ENCODE measurements at regions not wholly inside any gene's neighbourhood (a gene's known extent, or its start where the extent isn't known, plus 50 kb on each side); places are given as distances from the start of the nearest gene placed in this dataset.
"Not testable (repeated sequence)": the region's sequence is repeated elsewhere in the genome, so short reads cannot be mapped to it uniquely, and the experiment has no call there.

DNA sequence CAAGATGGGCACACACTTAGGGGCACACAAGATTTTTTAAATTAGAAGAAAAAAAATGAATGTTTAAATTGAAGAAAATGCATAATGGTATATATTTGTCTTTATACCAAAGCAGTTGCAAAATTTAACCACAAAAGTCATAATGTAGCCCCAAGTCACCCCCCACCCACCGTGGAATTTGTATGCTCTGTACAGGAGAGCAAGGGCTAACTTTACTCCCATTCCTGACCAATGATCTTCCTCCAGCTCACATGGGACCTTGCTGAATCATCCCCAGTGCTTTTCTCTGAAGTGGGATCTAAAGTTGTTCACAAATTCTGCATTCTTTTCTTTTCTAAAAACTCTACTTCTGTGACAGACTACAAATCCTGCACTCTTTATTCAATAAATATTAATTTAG, 597.0 kb downstream of the UQCRFS1 start:
- Histone ChIP-seq H3K36me3 (no peaks in the 10 kb centered on the region), H3K4me3 (no peak overlapping the region), H3K27me3 (no peaks in the 10 kb centered on the region), H3K27ac (no peak overlapping the region), H3K4me1 (no peaks in the 10 kb centered on the region), H3K9me3 (peaks cover 17 to 47% of the 10 kb centered on the region in 2 donors)
- TF ChIP-seq POLR2A (IDR thresholded peaks at IDR 0.05): no peak
- TF ChIP-seq, protein P1, sequence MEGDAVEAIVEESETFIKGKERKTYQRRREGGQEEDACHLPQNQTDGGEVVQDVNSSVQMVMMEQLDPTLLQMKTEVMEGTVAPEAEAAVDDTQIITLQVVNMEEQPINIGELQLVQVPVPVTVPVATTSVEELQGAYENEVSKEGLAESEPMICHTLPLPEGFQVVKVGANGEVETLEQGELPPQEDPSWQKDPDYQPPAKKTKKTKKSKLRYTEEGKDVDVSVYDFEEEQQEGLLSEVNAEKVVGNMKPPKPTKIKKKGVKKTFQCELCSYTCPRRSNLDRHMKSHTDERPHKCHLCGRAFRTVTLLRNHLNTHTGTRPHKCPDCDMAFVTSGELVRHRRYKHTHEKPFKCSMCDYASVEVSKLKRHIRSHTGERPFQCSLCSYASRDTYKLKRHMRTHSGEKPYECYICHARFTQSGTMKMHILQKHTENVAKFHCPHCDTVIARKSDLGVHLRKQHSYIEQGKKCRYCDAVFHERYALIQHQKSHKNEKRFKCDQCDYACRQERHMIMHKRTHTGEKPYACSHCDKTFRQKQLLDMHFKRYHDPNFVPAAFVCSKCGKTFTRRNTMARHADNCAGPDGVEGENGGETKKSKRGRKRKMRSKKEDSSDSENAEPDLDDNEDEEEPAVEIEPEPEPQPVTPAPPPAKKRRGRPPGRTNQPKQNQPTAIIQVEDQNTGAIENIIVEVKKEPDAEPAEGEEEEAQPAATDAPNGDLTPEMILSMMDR (IDR thresholded peaks at IDR 0.05): no peak
- TF ChIP-seq POLR2AphosphoS5 (IDR thresholded peaks at IDR 0.05): no peak
- intact Hi-C loops (cut with DNase I; ENCODE audit: low total_unique reads): no loop called here
- DNase-seq (ENCODE audit: low spot score in 2 of 2): no peak

DNA sequence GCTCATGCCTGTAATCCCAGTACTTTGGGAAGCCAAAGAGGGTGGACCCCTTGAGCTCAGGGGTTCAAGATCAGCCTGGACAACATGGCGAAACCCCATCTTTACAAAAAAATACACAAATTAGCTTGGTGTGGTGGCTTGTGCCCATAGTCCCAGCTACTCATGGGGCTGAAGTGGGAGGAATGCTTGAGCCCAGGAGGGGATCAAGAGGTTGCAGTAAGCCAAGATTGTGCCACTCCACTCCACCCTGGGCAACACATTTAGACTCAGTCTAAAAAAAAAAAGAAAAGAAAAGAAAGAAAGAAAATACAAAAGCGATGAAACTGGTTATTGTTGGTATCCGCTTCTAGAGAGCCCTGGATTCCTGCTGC, 597.4 kb downstream of the UQCRFS1 start:
- peaks cover 17 to 47% of the 10 kb centered on the region in 2 donors for H3K9me3 ChIP-seq
- no peak overlapping the region for H3K4me3 ChIP-seq
- no peak for DNase-seq (ENCODE audit: low spot score in 2 of 2)
- intact Hi-C loops (cut with DNase I; ENCODE audit: low total_unique reads): no loop called here
- H3K36me3 ChIP-seq: no peaks in the 10 kb centered on the region
- no peaks in the 10 kb centered on the region for H3K27me3 ChIP-seq
- no peak overlapping the region for H3K27ac ChIP-seq
- TF ChIP-seq POLR2A (IDR thresholded peaks at IDR 0.05): no peak
- H3K4me1 ChIP-seq: no peaks in the 10 kb centered on the region

DNA sequence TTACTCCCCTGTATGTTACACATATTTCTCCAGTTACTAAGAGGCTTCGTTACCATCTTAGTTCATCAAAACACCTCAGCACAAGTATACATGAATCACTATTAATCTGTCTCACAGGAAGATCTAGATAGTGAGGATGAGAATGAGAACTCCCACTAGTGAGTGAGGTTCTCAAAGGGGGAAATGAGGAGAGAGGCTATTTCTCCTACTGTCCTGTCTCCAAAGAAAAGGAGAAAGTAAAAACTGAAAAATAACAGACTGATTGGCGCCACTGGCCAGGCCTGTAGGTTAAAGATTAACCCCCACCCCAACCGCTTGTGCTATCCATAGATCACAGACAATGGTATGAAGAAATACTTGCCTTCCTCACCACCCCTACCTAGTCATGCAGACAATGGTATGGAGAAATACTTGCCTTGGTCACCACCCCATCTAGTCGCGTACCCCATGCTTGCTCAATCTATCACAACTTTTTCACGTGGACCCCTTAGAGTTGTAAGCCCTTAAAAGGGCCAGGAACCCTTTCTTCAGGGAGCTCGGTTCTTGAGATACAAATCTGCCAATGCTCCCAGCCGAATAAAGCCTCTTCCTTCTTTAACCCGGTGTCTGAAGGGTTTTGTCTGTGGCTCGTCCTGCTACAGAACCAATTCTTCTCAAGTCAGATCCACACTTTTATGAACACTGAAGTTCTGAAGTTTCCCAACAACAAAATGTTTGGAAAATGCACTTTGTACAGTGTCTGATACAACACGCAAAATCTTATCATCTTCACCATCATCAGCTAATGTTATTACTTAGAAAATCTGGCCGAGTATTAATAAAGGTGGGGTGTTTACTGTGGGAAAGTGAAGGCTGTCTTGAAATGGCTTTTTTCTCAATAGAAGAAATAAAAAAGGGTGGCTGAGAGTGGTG, 598.1 kb downstream of the UQCRFS1 start:
- intact Hi-C loops (cut with DNase I; ENCODE audit: low total_unique reads): no loop called here
- Histone ChIP-seq H3K4me3 (no peak overlapping the region), H3K4me1 (no peaks in the 10 kb centered on the region), H3K36me3 (no peaks in the 10 kb centered on the region), H3K27ac (no peak overlapping the region), H3K9me3 (peaks cover 17 to 49% of the 10 kb centered on the region in 2 donors), H3K27me3 (no peaks in the 10 kb centered on the region)
- TF ChIP-seq POLR2AphosphoS5 (IDR thresholded peaks at IDR 0.05) (no peak), POLR2A (IDR thresholded peaks at IDR 0.05) (no peak)
- TF ChIP-seq, protein P1 (IDR thresholded peaks at IDR 0.05): no peak
- DNase-seq (ENCODE audit: low spot score in 2 of 2): no peak

DNA sequence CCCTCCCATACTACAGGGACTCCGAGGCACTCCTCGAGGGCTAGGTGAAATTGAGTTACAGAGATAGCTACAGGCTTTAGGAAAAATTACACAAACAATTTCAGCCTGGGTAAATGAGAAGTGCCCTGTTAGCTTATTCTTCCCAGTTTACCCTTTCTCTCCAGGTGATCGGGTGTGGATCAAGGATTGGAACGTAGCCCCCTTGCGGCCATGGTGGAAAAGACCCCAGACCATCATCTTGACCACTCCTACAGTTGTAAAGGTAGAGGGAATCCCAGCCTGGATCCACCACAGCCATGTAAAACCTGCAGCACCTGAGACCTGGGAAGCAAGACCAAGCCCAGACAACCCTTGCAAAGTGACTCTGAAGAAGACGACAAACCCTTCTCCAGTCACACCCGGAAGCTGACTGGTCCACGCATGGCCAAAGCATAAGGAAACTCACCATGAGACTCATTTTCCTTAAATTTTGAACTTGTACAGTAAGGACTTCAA, 600.6 kb downstream of the UQCRFS1 start:
- DNase-seq (ENCODE audit: low spot score in 2 of 2): no peak
- Histone ChIP-seq H3K27me3 (no peaks in the 10 kb centered on the region), H3K4me3 (no peak overlapping the region), H3K9me3 (peaks cover 21 to 64% of the 10 kb centered on the region in 2 donors), H3K36me3 (no peaks in the 10 kb centered on the region), H3K27ac (no peak overlapping the region), H3K4me1 (no peaks in the 10 kb centered on the region)
- TF ChIP-seq POLR2AphosphoS5 (IDR thresholded peaks at IDR 0.05): no peak
- TF ChIP-seq, protein P1 (IDR thresholded peaks at IDR 0.05): no peak
- TF ChIP-seq POLR2A (IDR thresholded peaks at IDR 0.05): no peak
- intact Hi-C loops (cut with DNase I; ENCODE audit: low total_unique reads): no loop called here

DNA sequence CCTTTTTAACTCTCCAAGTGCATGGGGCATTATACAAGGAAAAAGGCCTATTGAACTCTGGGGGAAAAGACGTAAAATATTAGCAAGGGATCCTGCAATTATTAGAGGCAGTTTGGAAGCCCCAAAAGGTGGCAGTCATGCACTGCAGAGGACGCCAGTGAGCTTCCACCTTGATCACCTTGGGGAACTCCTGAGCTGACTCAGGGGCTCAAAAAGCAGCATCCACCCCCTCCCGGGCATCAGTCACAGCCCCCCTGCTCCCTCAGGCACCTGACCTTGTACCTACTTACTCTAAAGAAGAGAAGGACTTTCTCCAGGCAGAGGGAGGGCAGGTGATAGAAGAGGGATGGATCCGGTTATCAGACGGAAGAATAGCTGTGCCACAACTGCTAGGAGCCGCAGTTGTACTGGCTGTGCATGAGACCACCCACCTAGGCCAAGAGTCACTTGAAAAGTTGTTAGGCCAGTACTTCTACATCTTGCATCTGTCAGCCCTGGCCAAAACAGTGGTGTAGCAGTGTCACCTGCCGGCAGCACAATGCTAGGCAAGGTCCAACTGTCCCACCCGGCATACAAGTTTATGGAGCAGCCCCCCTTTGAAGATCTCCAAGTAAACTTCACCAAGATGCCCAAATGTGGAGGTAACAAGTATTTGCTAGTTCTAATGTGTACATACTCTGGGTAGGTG, 601.6 kb downstream of the UQCRFS1 start:
- intact Hi-C loops (cut with DNase I; ENCODE audit: low total_unique reads); H3K27me3 ChIP-seq; H3K27ac ChIP-seq; H3K36me3 ChIP-seq; DNase-seq (ENCODE audit: low spot score in 2 of 2); H3K4me1 ChIP-seq; H3K4me3 ChIP-seq: not testable (repeated sequence)
- H3K9me3 ChIP-seq: peaks cover 28 to 64% of the 10 kb centered on the region in 2 donors

DNA sequence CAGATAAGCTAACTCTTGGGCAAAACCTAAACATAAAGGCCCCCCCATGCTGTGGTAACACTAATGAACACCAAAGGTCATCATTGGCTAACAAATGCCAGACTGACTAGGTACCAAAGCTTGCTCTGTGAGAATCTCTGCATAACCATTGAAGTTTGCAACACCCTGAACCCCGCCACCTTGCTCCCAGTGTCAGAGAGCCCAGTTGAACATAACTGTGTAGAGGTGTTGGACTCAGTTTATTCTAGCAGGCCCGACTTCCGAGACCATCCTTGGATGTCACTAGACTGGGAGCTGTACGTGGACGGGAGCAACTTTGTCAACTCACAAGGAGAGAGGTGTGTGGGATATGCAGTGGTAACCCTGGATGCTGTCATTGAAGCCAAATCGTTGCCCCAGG, 602.2 kb downstream of the UQCRFS1 start:
- intact Hi-C loops (cut with DNase I; ENCODE audit: low total_unique reads): no loop called here
- DNase-seq (ENCODE audit: low spot score in 2 of 2): no peak
- TF ChIP-seq, protein P1 (IDR thresholded peaks at IDR 0.05): no peak
- no peak for TF ChIP-seq POLR2A (IDR thresholded peaks at IDR 0.05)
- no peak for TF ChIP-seq POLR2AphosphoS5 (IDR thresholded peaks at IDR 0.05)
- no peaks in the 10 kb centered on the region for H3K4me1 ChIP-seq
- no peak overlapping the region for H3K27ac ChIP-seq
- H3K4me3 ChIP-seq: no peak overlapping the region
- no peaks in the 10 kb centered on the region for H3K27me3 ChIP-seq
- H3K9me3 ChIP-seq: peaks cover 27 to 65% of the 10 kb centered on the region in 2 donors
- no peaks in the 10 kb centered on the region for H3K36me3 ChIP-seq
